GM19468 (cell line): ENCODE measurements at regions not wholly inside any gene's neighbourhood (a gene's known extent, or its start where the extent isn't known, plus 50 kb on each side); places are given as distances from the start of the nearest gene placed in this dataset.

Source experiments
- ATAC-seq: cut with Tn5 transposase; IDR thresholded peaks from one replicate; pipeline ENCODE4 v1.9.1; 2021; ENCODE audit warnings: mild to moderate bottlenecking, moderate library complexity, moderate number of reproducible peaks; ENCODE audit not compliant: unreplicated experiment; ENCODE audit errors: extremely low read depth

- no peak for ATAC-seq
Observed at GRCh38 chr1:229022595-229023333, 248.1 kb upstream of the RAB4A start.

GRCh38 chr1:229023651-229024300, 247.1 kb upstream of the RAB4A start:
- no peak for ATAC-seq

GRCh38 chr1:229024528-229025130, 246.3 kb upstream of the RAB4A start:
- no peak for ATAC-seq

GRCh38 chr1:229025576-229025975, 245.3 kb upstream of the RAB4A start:
- no peak for ATAC-seq

- ATAC-seq: no peak
Observed at GRCh38 chr1:229027158-229027557, 243.8 kb upstream of the RAB4A start.

- ATAC-seq: no peak
Observed at GRCh38 chr1:229027622-229028182, 243.2 kb upstream of the RAB4A start.

GRCh38 chr1:229028544-229028943, 242.4 kb upstream of the RAB4A start:
- no peak for ATAC-seq

GRCh38 chr1:229028987-229029878, 241.7 kb upstream of the RAB4A start:
- ATAC-seq: no peak

- ATAC-seq: no peak
Observed at GRCh38 chr1:229029879-229030235, 241.1 kb upstream of the RAB4A start.

GRCh38 chr1:229030630-229031029, 240.3 kb upstream of the RAB4A start:
- ATAC-seq: no peak

- ATAC-seq: no peak
Observed at GRCh38 chr1:229031061-229031460, 239.8 kb upstream of the RAB4A start.

- ATAC-seq: no peak
Observed at GRCh38 chr1:229031481-229032341, 239.2 kb upstream of the RAB4A start.

GRCh38 chr1:229032375-229032774, 238.5 kb upstream of the RAB4A start:
- no peak for ATAC-seq

GRCh38 chr1:229033480-229033879, 237.4 kb upstream of the RAB4A start:
- ATAC-seq: no peak

- ATAC-seq: no peak
Observed at GRCh38 chr1:229034342-229034741, 236.6 kb upstream of the RAB4A start.

- ATAC-seq: no peak
Observed at GRCh38 chr1:229035054-229035747, 235.7 kb upstream of the RAB4A start.

- no peak for ATAC-seq
Observed at GRCh38 chr1:229035748-229036082, 235.2 kb upstream of the RAB4A start.

- ATAC-seq: no peak
Observed at GRCh38 chr1:229037806-229038405, 233.0 kb upstream of the RAB4A start.
